Panc1 (cell line): ENCODE measurements at regions not wholly inside any gene's neighbourhood (a gene's known extent, or its start where the extent isn't known, plus 50 kb on each side); places are given as distances from the start of the nearest gene placed in this dataset.

ENCODE experiments used
- CTCF ChIP-seq: fragments of 450-650 bp; IDR thresholded peaks from 2 replicates; pipeline ENCODE4 v1.5.1; 2017; ENCODE audit warnings: mild to moderate bottlenecking
- POLR2AphosphoS5 ChIP-seq: IDR thresholded peaks from 2 replicates; pipeline ENCODE4 v1.6.1; 2012; ENCODE audit warnings: mild to moderate bottlenecking, low read depth, low read length, moderate library complexity
- REST ChIP-seq, 2 experiments: IDR thresholded peaks; 2 replicates each; pipeline ENCODE4 v1.6.1; 2011 to 2012; ENCODE audit warnings: low read depth in 2 of 2, control low read depth in 1 of 2, low read length in 1 of 2, mild to moderate bottlenecking in 1 of 2, moderate library complexity in 1 of 2; ENCODE audit not compliant: insufficient read depth in 1 of 2
- SIN3A ChIP-seq: IDR thresholded peaks from 2 replicates; pipeline ENCODE4 v1.6.1; 2012; ENCODE audit warnings: low read depth, mild to moderate bottlenecking, low read length, moderate library complexity, borderline replicate concordance; ENCODE audit not compliant: insufficient read depth

DNA sequence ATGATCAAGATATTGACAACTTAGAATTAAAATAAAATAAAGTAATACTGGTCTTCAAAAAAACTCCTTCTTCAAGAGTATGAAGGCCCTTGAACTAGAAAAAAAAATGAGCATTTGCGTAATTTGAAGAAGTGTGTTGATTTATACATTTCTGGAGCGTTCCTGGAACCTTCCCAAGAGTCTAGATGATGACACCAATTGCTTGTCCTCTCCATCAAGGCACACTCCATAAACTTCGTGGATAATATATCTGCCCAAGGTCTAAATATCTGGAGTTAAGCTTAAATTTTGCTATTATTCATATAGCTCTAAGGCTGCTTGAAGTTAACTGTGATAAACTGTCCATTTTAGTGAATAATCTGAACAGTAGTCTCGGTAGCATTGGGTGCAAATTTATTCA lies 361.3 kb upstream of the CNTN5 start:
- TF ChIP-seq CTCF (no peak), REST (IDR thresholded peaks at IDR 0.05; ENCODE audit: insufficient read depth in 1 of 2, low read depth in 2 of 2, low read length in 1 of 2) (no peak), POLR2AphosphoS5 (no peak), SIN3A (no peak)
